OCI-LY7 (cell line): ENCODE measurements at regions not wholly inside any gene's neighbourhood (a gene's known extent, or its start where the extent isn't known, plus 50 kb on each side); places are given as distances from the start of the nearest gene placed in this dataset.

Source experiments
- BruUV-seq: library from RNA; stranded (reverse); fragments of 400-500 nt; replicated peaks from 2 replicates; lab custom pipeline; 2021; lab: Mats Ljungman, UMichigan
- CTCF ChIA-PET: fragments of 300-600 bp; sonication (Branson Sonifier 250); formaldehyde crosslinking; loops from one replicate; lab custom pipeline; 2022; ENCODE audit warnings: antibody characterized with exemption; ENCODE audit not compliant: unreplicated experiment; lab: Charles Lee
- POLR2A ChIA-PET: fragments of 300-600 bp; sonication (Branson Sonifier 250); formaldehyde crosslinking; loops from one replicate; lab custom pipeline; 2022; ENCODE audit warnings: antibody characterized with exemption; lab: Charles Lee
- DNase-seq: peaks from one replicate; pipeline ENCODE4 v3.0.0-alpha.2; 2015; ENCODE audit warnings: low spot score
- H2AFZ ChIP-seq: fragments of 200-600 bp; sonication (generic), shearing (Covaris generic); 2 replicates; pipeline ENCODE4 v1.6.1; 2014; ENCODE audit warnings: mild to moderate bottlenecking, antibody characterized with exemption, low read length, moderate library complexity
- H3K27ac ChIP-seq: fragments of 200-600 bp; sonication (generic); 2 replicates; pipeline ENCODE4 v1.5.1; 2014; ENCODE audit warnings: mixed run types, low read depth, mild to moderate bottlenecking, moderate library complexity, low read length, inconsistent platforms; ENCODE audit not compliant: poor library complexity, severe bottlenecking
- H3K36me3 ChIP-seq: fragments of 200-600 bp; sonication (generic); 2 replicates; pipeline ENCODE4 v1.6.1; 2014; ENCODE audit warnings: mild to moderate bottlenecking, antibody characterized with exemption, low read length, moderate library complexity, mixed read lengths; ENCODE audit not compliant: insufficient read depth
- H3K4me1 ChIP-seq: fragments of 200-600 bp; sonication (generic); 2 replicates; pipeline ENCODE4 v1.5.1; 2014; ENCODE audit warnings: mild to moderate bottlenecking, low read length; ENCODE audit not compliant: insufficient read depth, poor library complexity, severe bottlenecking
- H3K4me2 ChIP-seq: fragments of 200-600 bp; sonication (generic); 2 replicates; pipeline ENCODE4 v1.6.1; 2014; ENCODE audit warnings: mild to moderate bottlenecking, low read length
- H3K4me3 ChIP-seq: fragments of 200-600 bp; sonication (generic); 2 replicates; pipeline ENCODE4 v1.5.1; 2014; ENCODE audit warnings: mild to moderate bottlenecking, low read depth, low read length; ENCODE audit not compliant: poor library complexity, severe bottlenecking
- H3K79me2 ChIP-seq: fragments of 200-600 bp; sonication (generic); 2 replicates; pipeline ENCODE4 v1.6.1; 2016; ENCODE audit warnings: low read depth, mild to moderate bottlenecking, low read length, moderate library complexity, mixed read lengths; ENCODE audit not compliant: insufficient read depth
- H3K9me2 ChIP-seq: fragments of 200-600 bp; sonication (generic); 2 replicates; pipeline ENCODE4 v1.6.1; 2016; ENCODE audit warnings: mild to moderate bottlenecking, low read length, mixed read lengths; ENCODE audit not compliant: insufficient read depth
- H3K9me3 ChIP-seq: fragments of 200-600 bp; sonication (generic); 2 replicates; pipeline ENCODE4 v1.6.1; 2014; ENCODE audit warnings: mild to moderate bottlenecking, mixed run types, low read length, mixed read lengths
- H4K20me1 ChIP-seq: fragments of 200-600 bp; sonication (generic); 2 replicates; pipeline ENCODE4 v1.6.1; 2014; ENCODE audit warnings: mild to moderate bottlenecking, antibody characterized with exemption, low read length, moderate library complexity, mixed read lengths; ENCODE audit not compliant: insufficient read depth
- CTCF ChIP-seq: fragments of 200-600 bp; sonication (generic); conservative IDR thresholded peaks from 2 replicates; pipeline ENCODE4 v1.5.1; 2014; ENCODE audit warnings: mild to moderate bottlenecking, antibody characterized with exemption, low read length, moderate library complexity, mixed read lengths
- EZH2phosphoT487 ChIP-seq: fragments of 200-600 bp; sonication (generic); IDR thresholded peaks from 2 replicates; pipeline ENCODE4 v1.6.1; 2018; ENCODE audit warnings: low read depth, borderline replicate concordance, mild to moderate bottlenecking, mixed run types, antibody characterized with exemption, low read length, moderate library complexity, mixed read lengths
- intact Hi-C: fragments of 100-400 bp; cut with micrococcal nuclease; formaldehyde crosslinking; loops from one replicate; pipeline ENCODE4 v1.10.0; 2022; ENCODE audit not compliant: unreplicated experiment

DNA sequence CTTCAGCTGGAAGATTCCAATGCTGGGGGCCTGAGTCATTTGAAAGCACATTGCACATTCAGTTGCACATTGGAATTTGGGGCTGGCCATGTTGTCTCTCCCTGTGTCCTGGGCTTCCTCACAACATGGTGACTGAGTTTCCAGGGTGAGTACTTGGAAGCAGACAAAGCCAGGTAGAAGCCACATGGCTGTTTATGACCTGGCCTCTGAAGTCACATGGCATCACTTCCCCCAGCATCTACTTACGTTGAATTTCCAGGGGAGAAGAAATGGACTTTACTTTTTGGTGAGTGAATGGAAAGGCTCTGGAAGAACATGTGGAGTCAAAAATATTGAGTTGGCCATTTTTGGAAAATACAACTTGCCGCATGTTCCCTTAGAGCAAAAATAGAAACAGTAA is 155.5 kb downstream of the LINC00237 start:
- H3K9me2 ChIP-seq: no peaks in the 10 kb centered on the region

GRCh38 chr20:20946122-20946759 is 159.9 kb downstream of the LINC00237 start:
- POLR2A ChIA-PET: no interaction called here
- BruUV-seq: no TSS peak
- no peaks in the 10 kb centered on the region for H3K79me2 ChIP-seq
- H3K4me2 ChIP-seq: no peak overlapping the region
- no peaks in the 10 kb centered on the region for H3K9me2 ChIP-seq
- intact Hi-C loops: no loop called here
- H3K36me3 ChIP-seq: no peaks in the 10 kb centered on the region
- CTCF ChIA-PET: no interaction called here
- H4K20me1 ChIP-seq: no peaks in the 10 kb centered on the region
- H3K27ac ChIP-seq: no peak overlapping the region
- no peak overlapping the region for H3K4me3 ChIP-seq
- no peak overlapping the region for H2AFZ ChIP-seq
- no peak for DNase-seq
- H3K4me1 ChIP-seq: no peaks in the 10 kb centered on the region
- no peaks in the 10 kb centered on the region for H3K9me3 ChIP-seq
- TF ChIP-seq EZH2phosphoT487 (no peak), CTCF (no peak)

More for the DNA sequence above, 155.5 kb downstream of the LINC00237 start:
- intact Hi-C loops: no loop called here
- no peaks in the 10 kb centered on the region for H4K20me1 ChIP-seq
- DNase-seq: no peak
- no peak overlapping the region for H3K27ac ChIP-seq
- no TSS peak for BruUV-seq
- H3K4me2 ChIP-seq: no peak overlapping the region
- TF ChIP-seq EZH2phosphoT487: no peak
- no peak for TF ChIP-seq CTCF
- no peaks in the 10 kb centered on the region for H3K9me3 ChIP-seq
- H3K36me3 ChIP-seq: no peaks in the 10 kb centered on the region
- H3K79me2 ChIP-seq: no peaks in the 10 kb centered on the region
- H2AFZ ChIP-seq: no peak overlapping the region
- ChIA-PET CTCF (no interaction called here), POLR2A (interaction anchor here (0.7 kb wide), 1 partner anchor 113 kb away, joined by 3 read pairs; no protein-coding TSS in a partner anchor)
- H3K4me3 ChIP-seq: no peak overlapping the region
- no peaks in the 10 kb centered on the region for H3K4me1 ChIP-seq

- intact Hi-C loops: no loop called here
- ChIA-PET POLR2A (no interaction called here), CTCF (no interaction called here)
- Histone ChIP-seq H4K20me1 (no peaks in the 10 kb centered on the region), H3K4me2 (no peak overlapping the region), H3K9me2 (no peaks in the 10 kb centered on the region), H3K27ac (no peak overlapping the region), H3K79me2 (no peaks in the 10 kb centered on the region), H3K4me1 (no peaks in the 10 kb centered on the region), H3K4me3 (no peak overlapping the region), H3K9me3 (no peaks in the 10 kb centered on the region), H2AFZ (no peak overlapping the region), H3K36me3 (no peaks in the 10 kb centered on the region)
- no peak for DNase-seq
- BruUV-seq: no TSS peak
- no peak for TF ChIP-seq CTCF
- no peak for TF ChIP-seq EZH2phosphoT487
These were observed 164.7 kb downstream of the LINC00237 start for GRCh38 chr20:20941468-20941889.
